ENCODE measurements at regions not wholly inside any gene's neighbourhood (a gene's known extent, or its start where the extent isn't known, plus 50 kb on each side); places are given as distances from the start of the nearest gene placed in this dataset.

DNA sequence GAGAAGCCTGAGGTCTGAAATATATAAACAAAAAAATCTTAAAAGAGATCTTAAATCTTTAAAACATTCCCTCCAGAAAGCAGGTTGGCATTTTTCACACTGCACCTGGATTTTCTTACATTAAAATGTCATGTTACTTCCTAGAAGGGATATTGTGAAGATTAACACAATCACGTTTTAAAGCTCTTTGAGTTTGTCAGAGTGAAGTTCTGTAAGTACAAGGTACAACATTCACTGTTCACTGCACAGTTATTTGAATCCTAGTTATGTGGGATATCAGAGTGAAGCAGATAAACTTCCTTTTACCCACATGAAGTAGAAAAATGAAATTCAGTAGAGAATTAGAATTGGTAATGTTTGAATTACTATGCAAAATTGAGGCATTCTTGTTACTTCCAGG, 353.6 kb upstream of the RGMB start:
- no peak overlapping the region for H3K4me3 ChIP-seq (ENCODE audit: low read depth, low read length)
- TF ChIP-seq, protein P1, sequence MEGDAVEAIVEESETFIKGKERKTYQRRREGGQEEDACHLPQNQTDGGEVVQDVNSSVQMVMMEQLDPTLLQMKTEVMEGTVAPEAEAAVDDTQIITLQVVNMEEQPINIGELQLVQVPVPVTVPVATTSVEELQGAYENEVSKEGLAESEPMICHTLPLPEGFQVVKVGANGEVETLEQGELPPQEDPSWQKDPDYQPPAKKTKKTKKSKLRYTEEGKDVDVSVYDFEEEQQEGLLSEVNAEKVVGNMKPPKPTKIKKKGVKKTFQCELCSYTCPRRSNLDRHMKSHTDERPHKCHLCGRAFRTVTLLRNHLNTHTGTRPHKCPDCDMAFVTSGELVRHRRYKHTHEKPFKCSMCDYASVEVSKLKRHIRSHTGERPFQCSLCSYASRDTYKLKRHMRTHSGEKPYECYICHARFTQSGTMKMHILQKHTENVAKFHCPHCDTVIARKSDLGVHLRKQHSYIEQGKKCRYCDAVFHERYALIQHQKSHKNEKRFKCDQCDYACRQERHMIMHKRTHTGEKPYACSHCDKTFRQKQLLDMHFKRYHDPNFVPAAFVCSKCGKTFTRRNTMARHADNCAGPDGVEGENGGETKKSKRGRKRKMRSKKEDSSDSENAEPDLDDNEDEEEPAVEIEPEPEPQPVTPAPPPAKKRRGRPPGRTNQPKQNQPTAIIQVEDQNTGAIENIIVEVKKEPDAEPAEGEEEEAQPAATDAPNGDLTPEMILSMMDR (IDR thresholded peaks at IDR 0.05; ENCODE audit: control insufficient read depth, extremely low read depth, insufficient read depth), result no peak
- DNase-seq (ENCODE audit: low read depth), result no peak

GRCh38 chr5:98424681-98425450, 348.6 kb upstream of the RGMB start:
- TF ChIP-seq, protein P1 (IDR thresholded peaks at IDR 0.05; ENCODE audit: control insufficient read depth, extremely low read depth, insufficient read depth), result no peak
- no peak for DNase-seq (ENCODE audit: low read depth)
- H3K4me3 ChIP-seq (ENCODE audit: low read depth, low read length), result no peak overlapping the region

DNA sequence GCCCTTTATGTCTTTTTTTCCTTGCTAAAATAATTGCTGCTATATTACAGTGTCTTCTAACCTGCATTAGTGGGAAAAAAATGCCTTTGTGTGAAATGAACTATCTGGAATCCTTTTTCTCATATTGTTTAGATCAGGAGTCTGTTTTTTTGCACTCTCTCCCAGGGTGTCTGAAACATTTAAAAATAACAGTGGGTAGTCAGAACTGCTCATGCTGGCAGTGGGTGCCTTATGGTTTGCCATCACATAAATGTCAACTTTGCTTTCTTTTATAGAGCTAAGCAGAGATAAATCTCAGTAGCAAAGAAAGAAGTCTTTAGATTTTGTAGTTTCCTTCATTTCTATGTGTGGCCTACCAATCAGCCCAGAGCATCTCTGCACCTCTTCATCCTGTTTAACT, 347.8 kb upstream of the RGMB start:
- TF ChIP-seq, protein P1 (IDR thresholded peaks at IDR 0.05; ENCODE audit: control insufficient read depth, extremely low read depth, insufficient read depth), result no peak
- DNase-seq (ENCODE audit: low read depth), result no peak
- no peak overlapping the region for H3K4me3 ChIP-seq (ENCODE audit: low read depth, low read length)

DNA sequence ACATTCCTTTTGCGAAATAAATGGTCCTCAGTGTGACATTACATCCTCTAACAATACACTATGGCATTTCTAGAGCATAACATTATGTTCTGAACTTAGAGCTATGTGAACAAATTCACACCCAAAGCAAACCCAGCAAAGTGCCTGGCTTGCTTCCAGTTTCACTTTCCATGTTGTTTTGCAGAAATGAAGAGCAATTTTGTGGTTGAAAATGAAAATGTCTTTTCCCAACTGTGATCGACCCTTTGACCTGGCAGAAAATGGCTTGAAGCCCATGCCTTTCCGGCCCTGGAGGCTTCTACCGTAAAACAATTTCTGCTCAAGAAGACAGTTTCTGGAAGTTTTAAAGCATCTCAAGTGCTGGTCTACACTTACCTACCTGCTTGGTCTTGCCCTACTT, 344.7 kb upstream of the RGMB start:
- TF ChIP-seq, protein P1 (IDR thresholded peaks at IDR 0.05; ENCODE audit: control insufficient read depth, extremely low read depth, insufficient read depth), result no peak
- H3K4me3 ChIP-seq (ENCODE audit: low read depth, low read length), result no peak overlapping the region
- no peak for DNase-seq (ENCODE audit: low read depth)

GRCh38 chr5:98432378-98432777, 341.1 kb upstream of the RGMB start:
- H3K4me3 ChIP-seq (ENCODE audit: low read depth, low read length), result no peak overlapping the region
- TF ChIP-seq, protein P1 (IDR thresholded peaks at IDR 0.05; ENCODE audit: control insufficient read depth, extremely low read depth, insufficient read depth), result no peak
- DNase-seq (ENCODE audit: low read depth), result no peak

GRCh38 chr5:98433022-98433421, 340.4 kb upstream of the RGMB start:
- DNase-seq (ENCODE audit: low read depth), result no peak
- TF ChIP-seq, protein P1 (IDR thresholded peaks at IDR 0.05; ENCODE audit: control insufficient read depth, extremely low read depth, insufficient read depth), result no peak

DNA sequence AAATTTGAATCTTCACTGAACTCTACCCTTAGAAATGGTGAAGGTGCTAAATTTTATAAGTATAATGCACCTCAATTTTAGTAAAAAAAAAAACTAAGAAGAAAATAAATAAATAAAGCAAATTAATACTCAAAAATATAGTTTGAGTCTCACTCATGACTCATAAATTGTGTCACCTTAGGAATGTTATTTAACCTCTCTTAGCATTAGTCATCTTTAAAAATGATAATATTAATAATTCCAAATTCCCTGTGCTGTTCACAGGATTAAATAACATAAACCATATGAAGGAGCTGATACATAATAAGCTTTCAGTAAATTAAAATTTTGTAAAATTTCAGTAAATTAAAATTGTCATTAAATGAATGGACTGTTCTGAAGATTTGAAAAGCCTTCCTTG, 339.8 kb upstream of the RGMB start:
- no peak for DNase-seq (ENCODE audit: low read depth)
- TF ChIP-seq, protein P1 (IDR thresholded peaks at IDR 0.05; ENCODE audit: control insufficient read depth, extremely low read depth, insufficient read depth), result no peak
- H3K4me3 ChIP-seq (ENCODE audit: low read depth, low read length), result no peak overlapping the region

More at GRCh38 chr5:98433022-98433421, 340.4 kb upstream of the RGMB start:
- H3K4me3 ChIP-seq (ENCODE audit: low read depth, low read length), result no peak overlapping the region

Data from LNCaP clone FGC (cell line).